T47D (cell line): ENCODE measurements at regions not wholly inside any gene's neighbourhood (a gene's known extent, or its start where the extent isn't known, plus 50 kb on each side); places are given as distances from the start of the nearest gene placed in this dataset.
"Not testable (repeated sequence)": the region's sequence is repeated elsewhere in the genome, so short reads cannot be mapped to it uniquely, and the experiment has no call there.

Experiments
- DNase-seq, 2 experiments: peaks; one replicate each; pipeline versions ENCODE4 v3.0.0 to v3.0.0-alpha.2; 2011 to 2012; ENCODE audit warnings: low read depth in 1 of 2, low spot score in 1 of 2
- JUND ChIP-seq: IDR thresholded peaks from 2 replicates; pipeline ENCODE4 v1.6.1; 2012; ENCODE audit warnings: low read depth
- in situ Hi-C: cut with HindIII; loops from 2 replicates; pipeline ENCODE4 v1.10.0; 2016; ENCODE audit warnings: low sequenced_read_pairs, low pct_unique_long_range_greater_than_20kb

- in situ Hi-C loops, result no loop called here
- TF ChIP-seq JUND, result no peak
- DNase-seq, result peak; percentile 8 to 20
These were observed 400.8 kb downstream of the SMOC2 start for GRCh38 chr6:168841609-168842278.

- in situ Hi-C loops, DNase-seq: not testable (repeated sequence)
These were observed 399.9 kb downstream of the SMOC2 start for GRCh38 chr6:168840932-168841331.

- DNase-seq, in situ Hi-C loops: not testable (repeated sequence)
These were observed 399.3 kb downstream of the SMOC2 start for GRCh38 chr6:168840299-168840698.

GRCh38 chr6:168838037-168838399 is 397.0 kb downstream of the SMOC2 start:
- in situ Hi-C loops, result no loop called here
- DNase-seq, result no peak
- TF ChIP-seq JUND, result no peak

- DNase-seq, result no peak
- TF ChIP-seq JUND, result no peak
- in situ Hi-C loops, result no loop called here
These were observed 396.5 kb downstream of the SMOC2 start for GRCh38 chr6:168837254-168838036.

GRCh38 chr6:168835991-168836390 is 395.0 kb downstream of the SMOC2 start:
- no peak for TF ChIP-seq JUND
- no peak for DNase-seq
- in situ Hi-C loops, result no loop called here

GRCh38 chr6:168834801-168835200 is 393.8 kb downstream of the SMOC2 start:
- in situ Hi-C loops, result no loop called here
- DNase-seq, result no peak
- no peak for TF ChIP-seq JUND

GRCh38 chr6:168834042-168834587 is 393.1 kb downstream of the SMOC2 start:
- in situ Hi-C loops, result no loop called here
- no peak for TF ChIP-seq JUND
- no peak for DNase-seq

GRCh38 chr6:168828800-168829199 is 387.8 kb downstream of the SMOC2 start:
- in situ Hi-C loops, result no loop called here
- DNase-seq, result no peak
- TF ChIP-seq JUND, result no peak

- no peak for TF ChIP-seq JUND
- in situ Hi-C loops, result no loop called here
- DNase-seq, result no peak
These were observed 387.1 kb downstream of the SMOC2 start for GRCh38 chr6:168828035-168828434.

- no peak for DNase-seq
- in situ Hi-C loops, result no loop called here
- no peak for TF ChIP-seq JUND
These were observed 386.5 kb downstream of the SMOC2 start for GRCh38 chr6:168827586-168827871.

GRCh38 chr6:168826726-168827585 is 386.0 kb downstream of the SMOC2 start:
- no peak for TF ChIP-seq JUND
- in situ Hi-C loops, result no loop called here
- no peak for DNase-seq

- TF ChIP-seq JUND, result no peak
- no peak for DNase-seq
- in situ Hi-C loops, result no loop called here
These were observed 385.1 kb downstream of the SMOC2 start for GRCh38 chr6:168826078-168826390.
